ENCODE measurements at regions not wholly inside any gene's neighbourhood (a gene's known extent, or its start where the extent isn't known, plus 50 kb on each side); places are given as distances from the start of the nearest gene placed in this dataset.
A peak's percentile ranks its signal among the peaks of the same experiment; 100 is the strongest.

- no peaks in the 10 kb centered on the region for H3K79me2 ChIP-seq
- DNase-seq (ENCODE audit: low spot score): no peak
- H3K27ac ChIP-seq: no peak overlapping the region
- no peak overlapping the region for H2AFZ ChIP-seq
- H3K9me3 ChIP-seq (ENCODE audit: low read depth): no peaks in the 10 kb centered on the region
- 94% methylated on average over 7 of the region's 7 CpGs for WGBS (ENCODE audit: low lambda C conversion rate, missing lambda C conversion rate)
- H3K9me2 ChIP-seq (replicated peaks; ENCODE audit: insufficient read depth): no peaks in the 10 kb centered on the region
- TF ChIP-seq EZH2 (IDR thresholded peaks at IDR 0.05; ENCODE audit: borderline replicate concordance): no peak
- TF ChIP-seq EZH2phosphoT487 (IDR thresholded peaks at IDR 0.05; ENCODE audit: low read depth, severe bottlenecking, unreplicated experiment): no peak
- no peak for TF ChIP-seq CTCF (IDR thresholded peaks at IDR 0.05; ENCODE audit: poor library complexity)
- H3K4me2 ChIP-seq: no peak overlapping the region
- no peak overlapping the region for H3K4me3 ChIP-seq
- no peaks in the 10 kb centered on the region for H3K27me3 ChIP-seq
- peaks cover 5% of the 10 kb centered on the region for H3K4me1 ChIP-seq (ENCODE audit: insufficient read depth)
- no peaks in the 10 kb centered on the region for H3K36me3 ChIP-seq (replicated peaks; ENCODE audit: insufficient read depth, low read depth)
- H4K20me1 ChIP-seq (ENCODE audit: insufficient read depth, poor library complexity, severe bottlenecking): no peaks in the 10 kb centered on the region
Measured at GRCh38 chr16:86951041-86951822, 366.0 kb downstream of the C16orf95 start.

GRCh38 chr16:86951831-86952598 is 365.2 kb downstream of the C16orf95 start:
- Histone ChIP-seq H3K4me3 (no peak overlapping the region), H3K4me2 (no peak overlapping the region), H4K20me1 (ENCODE audit: insufficient read depth, poor library complexity, severe bottlenecking) (no peaks in the 10 kb centered on the region), H3K4me1 (ENCODE audit: insufficient read depth) (no peaks in the 10 kb centered on the region), H3K9me3 (ENCODE audit: low read depth) (no peaks in the 10 kb centered on the region), H3K36me3 (replicated peaks; ENCODE audit: insufficient read depth, low read depth) (no peaks in the 10 kb centered on the region), H3K27me3 (no peaks in the 10 kb centered on the region), H3K9me2 (replicated peaks; ENCODE audit: insufficient read depth) (no peaks in the 10 kb centered on the region), H3K79me2 (no peaks in the 10 kb centered on the region), H3K27ac (peak overlapping the region; percentile 42), H2AFZ (no peak overlapping the region)
- 79% methylated on average over 13 of the region's 13 CpGs for WGBS (ENCODE audit: low lambda C conversion rate, missing lambda C conversion rate)
- DNase-seq (ENCODE audit: low spot score): peak; percentile 35
- TF ChIP-seq EZH2 (IDR thresholded peaks at IDR 0.05; ENCODE audit: borderline replicate concordance) (no peak), CTCF (IDR thresholded peaks at IDR 0.05; ENCODE audit: poor library complexity) (no peak), EZH2phosphoT487 (IDR thresholded peaks at IDR 0.05; ENCODE audit: low read depth, severe bottlenecking, unreplicated experiment) (no peak)

GRCh38 chr16:86952769-86953168 is 364.4 kb downstream of the C16orf95 start:
- no peaks in the 10 kb centered on the region for H3K9me3 ChIP-seq (ENCODE audit: low read depth)
- no peak overlapping the region for H3K27ac ChIP-seq
- no peak overlapping the region for H2AFZ ChIP-seq
- no peak overlapping the region for H3K4me2 ChIP-seq
- no peaks in the 10 kb centered on the region for H3K9me2 ChIP-seq (replicated peaks; ENCODE audit: insufficient read depth)
- TF ChIP-seq EZH2 (IDR thresholded peaks at IDR 0.05; ENCODE audit: borderline replicate concordance) (no peak), EZH2phosphoT487 (IDR thresholded peaks at IDR 0.05; ENCODE audit: low read depth, severe bottlenecking, unreplicated experiment) (no peak), CTCF (IDR thresholded peaks at IDR 0.05; ENCODE audit: poor library complexity) (no peak)
- H3K4me3 ChIP-seq: no peak overlapping the region
- no peaks in the 10 kb centered on the region for H3K79me2 ChIP-seq
- no peaks in the 10 kb centered on the region for H3K4me1 ChIP-seq (ENCODE audit: insufficient read depth)
- no peak for DNase-seq (ENCODE audit: low spot score)
- no peaks in the 10 kb centered on the region for H4K20me1 ChIP-seq (ENCODE audit: insufficient read depth, poor library complexity, severe bottlenecking)
- no peaks in the 10 kb centered on the region for H3K27me3 ChIP-seq
- no peaks in the 10 kb centered on the region for H3K36me3 ChIP-seq (replicated peaks; ENCODE audit: insufficient read depth, low read depth)

Measured in hepatocyte (in vitro differentiated cells).